HCT116 (cell line): ENCODE measurements at regions not wholly inside any gene's neighbourhood (a gene's known extent, or its start where the extent isn't known, plus 50 kb on each side); places are given as distances from the start of the nearest gene placed in this dataset.

Experiments used
- ATAC-seq: fragments of 200-7000 bp; cut with Tn5 transposase; 2 replicates; pipeline ENCODE4 v1.9.1; 2020; ENCODE audit warnings: mild to moderate bottlenecking, moderate library complexity
- BruUV-seq: library from RNA; stranded (reverse); fragments of 400-500 nt; replicated peaks from 2 replicates; lab custom pipeline; 2021; lab: Mats Ljungman, UMichigan
- CTCF ChIA-PET: fragments of 300-600 bp; sonication (Branson Sonifier 250); formaldehyde crosslinking; loops from one replicate; lab custom pipeline; 2021; ENCODE audit warnings: antibody characterized with exemption; lab: Charles Lee
- POLR2A ChIA-PET: fragments of 300-600, 350-600 bp; sonication (Branson Sonifier 250); formaldehyde crosslinking; loops from one replicate; lab custom pipeline; 2021; ENCODE audit warnings: antibody characterized with exemption; lab: Charles Lee
- RAD21 ChIA-PET, 2 experiments: fragments of 300-600 bp; sonication (Branson Sonifier 250); formaldehyde crosslinking; loops; one replicate each; lab custom pipeline; 2023; ENCODE audit warnings: low total read pairs in 2 of 2; ENCODE audit not compliant: uncharacterized antibody in 2 of 2, unreplicated experiment in 2 of 2, low non-redundant PET in 1 of 2; lab: Charles Lee
- DNase-seq: peaks from one replicate; pipeline ENCODE4 v3.0.0-alpha.2; 2010; ENCODE audit warnings: low read depth, low spot score
- H2AFZ ChIP-seq: fragments of 200-600 bp; shearing (Covaris generic), sonication (generic); 2 replicates; pipeline ENCODE4 v1.6.1; 2017; ENCODE audit warnings: low read depth, mixed run types, mixed read lengths, antibody characterized with exemption, low read length; ENCODE audit not compliant: poor library complexity, severe bottlenecking
- H3K27ac ChIP-seq: 2 replicates; pipeline ENCODE4 v1.5.1; 2012; ENCODE audit warnings: low read depth, low read length
- H3K27me3 ChIP-seq: fragments of 200-600 bp; sonication (generic); 2 replicates; pipeline ENCODE4 v1.6.1; 2016; ENCODE audit warnings: mixed run types, low read length, mixed read lengths; ENCODE audit not compliant: insufficient read depth
- H3K36me3 ChIP-seq, 2 experiments: fragments of 200-500 bp in 1 of 2; fragments of 200-600 bp in 1 of 2; sonication (Bioruptor generic) in 1 of 2; sonication (generic) in 1 of 2; 2 replicates each; pipeline versions ENCODE4 v1.5.1 to v1.6.1; 2014 to 2016; ENCODE audit warnings: low read length in 2 of 2, inconsistent platforms in 1 of 2, mixed read lengths in 1 of 2, mixed run types in 1 of 2; ENCODE audit not compliant: insufficient read depth in 2 of 2, control insufficient read depth in 1 of 2
- H3K4me1 ChIP-seq, 2 experiments: fragments of 200-600 bp in 1 of 2; sonication (generic) in 1 of 2; 2 replicates each; pipeline versions ENCODE4 v1.5.1 to v1.6.1; 2012 to 2017; ENCODE audit warnings: low read length in 2 of 2, inconsistent platforms in 1 of 2, mild to moderate bottlenecking in 1 of 2, mixed read lengths in 1 of 2, mixed run types in 1 of 2, moderate library complexity in 1 of 2; ENCODE audit not compliant: insufficient read depth in 2 of 2, control insufficient read depth in 1 of 2
- H3K4me2 ChIP-seq: fragments of 200-600 bp; sonication (generic); 2 replicates; pipeline ENCODE4 v1.6.1; 2017; ENCODE audit warnings: mixed run types, low read length, mixed read lengths
- H3K4me3 ChIP-seq, 2 experiments: fragments of 200-600 bp in 1 of 2; sonication (generic) in 1 of 2; replicated peaks in 1 of 2; 2 replicates each; pipeline ENCODE4 v1.5.1; 2011 to 2016; ENCODE audit warnings: low read length in 2 of 2, control low read depth in 1 of 2, low read depth in 1 of 2, mild to moderate bottlenecking in 1 of 2, mixed read lengths in 1 of 2, mixed run types in 1 of 2
- H3K79me2 ChIP-seq: fragments of 200-600 bp; sonication (generic); 2 replicates; pipeline ENCODE4 v1.6.1; 2017; ENCODE audit warnings: mild to moderate bottlenecking, mixed run types, low read length, moderate library complexity, mixed read lengths; ENCODE audit not compliant: insufficient read depth
- H3K9ac ChIP-seq: fragments of 200-600 bp; sonication (generic); 2 replicates; pipeline ENCODE4 v1.6.1; 2016; ENCODE audit warnings: low read length, mixed read lengths
- H3K9me2 ChIP-seq: fragments of 200-600 bp; sonication (generic), shearing (Covaris generic); 2 replicates; pipeline ENCODE4 v1.6.1; 2017; ENCODE audit warnings: mixed run types, mild to moderate bottlenecking, moderate library complexity; ENCODE audit not compliant: insufficient read depth
- H3K9me3 ChIP-seq, 2 experiments: fragments of 200-500 bp in 1 of 2; fragments of 200-600 bp in 1 of 2; sonication (Bioruptor generic) in 1 of 2; sonication (generic) in 1 of 2; 2 replicates each; pipeline ENCODE4 v1.6.1; 2014 to 2017; ENCODE audit warnings: low read length in 2 of 2, mixed read lengths in 2 of 2, inconsistent platforms in 1 of 2, low read depth in 1 of 2, mild to moderate bottlenecking in 1 of 2, mixed run types in 1 of 2, moderate library complexity in 1 of 2; ENCODE audit not compliant: control insufficient read depth in 1 of 2, insufficient read depth in 1 of 2
- H4K20me1 ChIP-seq: fragments of 200-600 bp; sonication (generic), shearing (Covaris generic); 2 replicates; pipeline ENCODE4 v1.6.1; 2017; ENCODE audit warnings: mixed run types, mild to moderate bottlenecking, moderate library complexity; ENCODE audit not compliant: insufficient read depth
- CBX3 ChIP-seq: IDR thresholded peaks from 2 replicates; pipeline ENCODE4 v1.6.1; 2012; ENCODE audit warnings: low read depth
- CEBPB ChIP-seq: IDR thresholded peaks from 2 replicates; pipeline ENCODE4 v1.6.1; 2012; ENCODE audit warnings: low read depth
- EGR1 ChIP-seq: IDR thresholded peaks from 2 replicates; pipeline ENCODE4 v1.6.1; 2012; ENCODE audit warnings: low read depth
- EZH2 ChIP-seq: fragments of 200-600 bp; sonication (generic); IDR thresholded peaks from 2 replicates; pipeline ENCODE4 v1.6.1; 2017; ENCODE audit warnings: antibody characterized with exemption, mixed run types
- EZH2phosphoT487 ChIP-seq: fragments of 200-600 bp; IDR thresholded peaks from 2 replicates; pipeline ENCODE4 v1.6.1; 2018; ENCODE audit warnings: antibody characterized with exemption, borderline replicate concordance
- JUND ChIP-seq: IDR thresholded peaks from 2 replicates; pipeline ENCODE4 v1.6.1; 2012
- POLR2AphosphoS5 ChIP-seq: IDR thresholded peaks from 2 replicates; pipeline ENCODE4 v1.6.1; 2011; ENCODE audit warnings: mild to moderate bottlenecking, low read depth, low read length, moderate library complexity
- REST ChIP-seq: IDR thresholded peaks from 2 replicates; pipeline ENCODE4 v1.6.1; 2012; ENCODE audit warnings: low read depth
- SIN3A ChIP-seq: IDR thresholded peaks from 2 replicates; pipeline ENCODE4 v1.6.1; 2012; ENCODE audit warnings: low read depth
- TCF7L2 ChIP-seq: IDR thresholded peaks from 2 replicates; pipeline ENCODE4 v1.7.0; 2011; ENCODE audit warnings: borderline replicate concordance, inconsistent platforms; ENCODE audit not compliant: insufficient read depth, insufficient read length; ENCODE audit errors: extremely low read depth
- YY1 ChIP-seq: IDR thresholded peaks from 2 replicates; pipeline ENCODE4 v1.6.1; 2011; ENCODE audit warnings: low read length, low read depth, moderate library complexity, mild to moderate bottlenecking; ENCODE audit not compliant: insufficient replicate concordance; ENCODE audit errors: extremely low read depth
- ZNF274 ChIP-seq: fragments of 200-500 bp; sonication (Bioruptor generic); IDR thresholded peaks from 2 replicates; pipeline ENCODE4 v1.6.1; 2014; ENCODE audit warnings: mild to moderate bottlenecking, low read depth, low read length, inconsistent platforms
- intact Hi-C: fragments of 100-400 bp; cut with micrococcal nuclease; formaldehyde crosslinking; loops from 2 replicates; pipeline ENCODE4 v1.10.0; 2022
- TF ChIP-seq, protein P1 (sequence below): IDR thresholded peaks from 2 replicates; pipeline ENCODE4 v1.6.1; 2012

DNA sequence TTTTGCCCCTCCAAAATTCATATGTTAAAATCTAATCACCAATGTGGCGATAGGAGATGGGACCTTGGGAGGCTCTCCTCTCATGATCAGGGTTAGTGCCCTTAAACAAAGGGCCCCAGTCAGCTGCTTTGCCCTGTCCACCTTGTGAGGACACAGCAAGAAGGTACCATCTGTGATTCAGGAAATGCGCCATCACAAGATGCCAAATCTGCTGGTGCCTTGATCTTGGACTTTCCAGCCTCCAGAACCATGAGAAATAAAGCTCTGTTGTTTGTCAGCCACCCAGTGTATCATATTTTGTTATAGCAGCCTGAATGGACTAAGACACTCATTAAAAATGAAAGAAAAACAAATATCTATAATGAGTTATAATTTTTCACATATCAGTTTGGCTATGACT is 63.0 kb upstream of the NKD1 start (continued):
- TF ChIP-seq REST (no peak), CEBPB (no peak), TCF7L2 (no peak), POLR2AphosphoS5 (no peak), EGR1 (no peak), SIN3A (no peak), YY1 (no peak), JUND (no peak)
- TF ChIP-seq, protein P1, sequence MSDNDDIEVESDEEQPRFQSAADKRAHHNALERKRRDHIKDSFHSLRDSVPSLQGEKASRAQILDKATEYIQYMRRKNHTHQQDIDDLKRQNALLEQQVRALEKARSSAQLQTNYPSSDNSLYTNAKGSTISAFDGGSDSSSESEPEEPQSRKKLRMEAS, result no peak

DNA sequence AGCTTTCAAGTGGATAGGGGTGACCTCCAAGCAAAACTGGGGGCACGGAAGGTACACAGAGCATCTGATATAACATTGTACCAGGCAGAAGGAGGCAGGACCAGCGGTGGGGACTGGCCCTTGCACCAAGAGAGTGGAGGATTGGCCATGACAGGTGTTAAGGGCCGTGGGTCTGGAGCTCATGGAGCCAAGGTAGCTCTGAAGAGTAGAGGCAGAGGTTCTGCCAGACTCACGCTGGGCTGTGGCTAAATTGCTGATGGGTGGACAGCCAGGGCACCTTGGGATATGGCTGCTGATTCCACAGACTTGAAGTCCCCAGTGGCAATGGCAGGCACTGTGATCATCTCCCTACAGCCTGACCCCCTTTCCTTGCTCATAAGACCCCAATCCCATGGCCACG is 65.9 kb upstream of the NKD1 start:
- no peak for DNase-seq
- H3K27ac ChIP-seq, result no peak overlapping the region
- no TSS peak for BruUV-seq
- H3K4me1 ChIP-seq, result peaks cover 0 to 6% of the 10 kb centered on the region in 2 experiments; a peak in 2 of 4 replicates
- H3K9me3 ChIP-seq, result 0 out of 4 replicates have a peak, but pooled peaks cover 0 to 2% of the 10 kb centered on the region in 2 experiments
- H4K20me1 ChIP-seq, result no peaks in the 10 kb centered on the region
- no peak for TF ChIP-seq SIN3A
- no peak for TF ChIP-seq ZNF274
- no peak for TF ChIP-seq CBX3
- no peak for TF ChIP-seq EZH2
- no peak for TF ChIP-seq JUND
- no peak for TF ChIP-seq EZH2phosphoT487
- TF ChIP-seq REST, result no peak
- no peaks in the 10 kb centered on the region for H3K9me2 ChIP-seq
- H3K4me3 ChIP-seq, result no peak overlapping the region
- no peak overlapping the region for H3K9ac ChIP-seq
- CTCF ChIA-PET, result no interaction called here
- no peaks in the 10 kb centered on the region for H3K27me3 ChIP-seq
- no peak overlapping the region for H3K4me2 ChIP-seq
- H3K79me2 ChIP-seq, result no peaks in the 10 kb centered on the region
- no peak for ATAC-seq
- H3K36me3 ChIP-seq, result no peaks in the 10 kb centered on the region
- RAD21 ChIA-PET, result no interaction called here
- intact Hi-C loops, result no loop called here
- POLR2A ChIA-PET, result no interaction called here
- H2AFZ ChIP-seq, result no peak overlapping the region
